WTC11 (cell line): ENCODE measurements at regions not wholly inside any gene's neighbourhood (a gene's known extent, or its start where the extent isn't known, plus 50 kb on each side); places are given as distances from the start of the nearest gene placed in this dataset.

Experiments used
- ATAC-seq: fragments of 200-7000 bp; cut with Tn5 transposase; 2 replicates; pipeline ENCODE4 v1.10.0; 2021; ENCODE audit warnings: mild to moderate bottlenecking, moderate library complexity
- CTCF ChIA-PET: fragments of 300-600 bp; sonication (Branson Sonifier 250); formaldehyde crosslinking; loops from one replicate; lab custom pipeline; 2021; ENCODE audit warnings: antibody characterized with exemption; lab: Charles Lee
- POLR2A ChIA-PET: fragments of 350-600 bp; sonication (Branson Sonifier 250); formaldehyde crosslinking; loops from one replicate; lab custom pipeline; 2021; ENCODE audit warnings: antibody characterized with exemption; lab: Charles Lee
- DNase-seq: peaks from one replicate; pipeline ENCODE4 v3.0.0; 2021; ENCODE audit warnings: low spot score
- H3K27ac Mint-ChIP-seq: 2 replicates; pipeline ENCODE4 v1.8.0; 2021; ENCODE audit warnings: mixed read lengths
- H3K27me3 Mint-ChIP-seq: 2 replicates; pipeline ENCODE4 v1.8.0; 2021; ENCODE audit warnings: low read depth, mild to moderate bottlenecking, moderate library complexity, mixed read lengths
- H3K36me3 Mint-ChIP-seq: 2 replicates; pipeline ENCODE4 v1.8.0; 2021; ENCODE audit warnings: mixed read lengths
- H3K4me1 Mint-ChIP-seq: 2 replicates; pipeline ENCODE4 v1.8.0; 2022; ENCODE audit warnings: mixed read lengths
- H3K4me3 Mint-ChIP-seq: 2 replicates; pipeline ENCODE4 v1.8.0; 2021; ENCODE audit warnings: mild to moderate bottlenecking, moderate library complexity, mixed read lengths
- H3K9me3 Mint-ChIP-seq: 2 replicates; pipeline ENCODE4 v1.8.0; 2021; ENCODE audit warnings: mixed read lengths
- CREM ChIP-seq: sonication (generic); formaldehyde crosslinking; IDR thresholded peaks from 2 replicates; pipeline ENCODE4 v1.8.1; 2022; ENCODE audit warnings: mild to moderate bottlenecking, missing genetic modification reagents, moderate library complexity
- E2F4 ChIP-seq: sonication (generic); formaldehyde crosslinking; IDR thresholded peaks from 2 replicates; pipeline ENCODE4 v1.8.1; 2022; ENCODE audit warnings: low read depth, mild to moderate bottlenecking, moderate library complexity, missing genetic modification reagents, borderline replicate concordance
- E2F5 ChIP-seq: sonication (generic); formaldehyde crosslinking; IDR thresholded peaks from 2 replicates; pipeline ENCODE4 v1.8.1; 2022; ENCODE audit warnings: mild to moderate bottlenecking, moderate library complexity, missing genetic modification reagents
- ESRRA ChIP-seq: sonication (generic); formaldehyde crosslinking; IDR thresholded peaks from 2 replicates; pipeline ENCODE4 v1.8.1; 2022; ENCODE audit warnings: mild to moderate bottlenecking, missing genetic modification reagents, borderline replicate concordance
- ETV6 ChIP-seq: sonication (generic); formaldehyde crosslinking; IDR thresholded peaks from 2 replicates; pipeline ENCODE4 v1.8.1; 2022; ENCODE audit warnings: mild to moderate bottlenecking, missing genetic modification reagents
- JAZF1 ChIP-seq: fragments of 250-450 bp; sonication (Bioruptor Pico); IDR thresholded peaks from 2 replicates; pipeline ENCODE4 v1.9.0; 2021; ENCODE audit warnings: moderate library complexity, mild to moderate bottlenecking, inconsistent platforms
- MXD4 ChIP-seq: fragments of 250-450 bp; sonication (Bioruptor Pico); IDR thresholded peaks from 2 replicates; pipeline ENCODE4 v1.8.0; 2021; ENCODE audit warnings: mild to moderate bottlenecking, moderate library complexity, borderline replicate concordance
- NFATC4 ChIP-seq: fragments of 250-450 bp; sonication (Bioruptor Pico); IDR thresholded peaks from 2 replicates; pipeline ENCODE4 v1.9.0; 2021; ENCODE audit warnings: mild to moderate bottlenecking
- NR2C2 ChIP-seq: sonication (generic); formaldehyde crosslinking; IDR thresholded peaks from 2 replicates; pipeline ENCODE4 v1.8.0; 2022; ENCODE audit warnings: mild to moderate bottlenecking, missing genetic modification reagents
- SMAD4 ChIP-seq: sonication (generic); formaldehyde crosslinking; IDR thresholded peaks from 2 replicates; pipeline ENCODE4 v1.8.0; 2022; ENCODE audit warnings: mild to moderate bottlenecking, missing genetic modification reagents
- USF2 ChIP-seq: sonication (generic); formaldehyde crosslinking; IDR thresholded peaks from 2 replicates; pipeline ENCODE4 v1.8.1; 2023; ENCODE audit warnings: mild to moderate bottlenecking, missing genetic modification reagents, moderate library complexity
- ZNF416 ChIP-seq: fragments of 250-450 bp; sonication (Bioruptor Pico); IDR thresholded peaks from 2 replicates; pipeline ENCODE4 v1.9.0; 2021; ENCODE audit warnings: mild to moderate bottlenecking, inconsistent platforms
- ZNF512 ChIP-seq: sonication (generic); formaldehyde crosslinking; IDR thresholded peaks from 2 replicates; pipeline ENCODE4 v1.8.1; 2022; ENCODE audit warnings: missing genetic modification reagents, borderline replicate concordance
- ZNF532 ChIP-seq: fragments of 250-450 bp; sonication (Bioruptor Pico); IDR thresholded peaks from 2 replicates; pipeline ENCODE4 v1.9.0; 2021; ENCODE audit warnings: mild to moderate bottlenecking, borderline replicate concordance
- TF ChIP-seq, protein P1 (sequence below): fragments of 250-450 bp; sonication (Bioruptor Pico); IDR thresholded peaks from 2 replicates; pipeline ENCODE4 v1.8.0; 2021; ENCODE audit warnings: mild to moderate bottlenecking
- TF ChIP-seq, protein P2 (sequence below): sonication (generic); formaldehyde crosslinking; IDR thresholded peaks from 2 replicates; pipeline ENCODE4 v1.8.0; 2022; ENCODE audit warnings: mild to moderate bottlenecking, missing genetic modification reagents
- TF ChIP-seq, protein P3 (sequence below): sonication (generic); formaldehyde crosslinking; IDR thresholded peaks from 2 replicates; pipeline ENCODE4 v1.8.0; 2022; ENCODE audit warnings: mild to moderate bottlenecking, missing genetic modification reagents

- TF ChIP-seq, protein P1, sequence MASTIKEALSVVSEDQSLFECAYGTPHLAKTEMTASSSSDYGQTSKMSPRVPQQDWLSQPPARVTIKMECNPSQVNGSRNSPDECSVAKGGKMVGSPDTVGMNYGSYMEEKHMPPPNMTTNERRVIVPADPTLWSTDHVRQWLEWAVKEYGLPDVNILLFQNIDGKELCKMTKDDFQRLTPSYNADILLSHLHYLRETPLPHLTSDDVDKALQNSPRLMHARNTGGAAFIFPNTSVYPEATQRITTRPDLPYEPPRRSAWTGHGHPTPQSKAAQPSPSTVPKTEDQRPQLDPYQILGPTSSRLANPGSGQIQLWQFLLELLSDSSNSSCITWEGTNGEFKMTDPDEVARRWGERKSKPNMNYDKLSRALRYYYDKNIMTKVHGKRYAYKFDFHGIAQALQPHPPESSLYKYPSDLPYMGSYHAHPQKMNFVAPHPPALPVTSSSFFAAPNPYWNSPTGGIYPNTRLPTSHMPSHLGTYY, result no peak
Observed at GRCh38 chr4:132526652-132527051, 622.4 kb upstream of the PCDH10 start (continued).

DNA sequence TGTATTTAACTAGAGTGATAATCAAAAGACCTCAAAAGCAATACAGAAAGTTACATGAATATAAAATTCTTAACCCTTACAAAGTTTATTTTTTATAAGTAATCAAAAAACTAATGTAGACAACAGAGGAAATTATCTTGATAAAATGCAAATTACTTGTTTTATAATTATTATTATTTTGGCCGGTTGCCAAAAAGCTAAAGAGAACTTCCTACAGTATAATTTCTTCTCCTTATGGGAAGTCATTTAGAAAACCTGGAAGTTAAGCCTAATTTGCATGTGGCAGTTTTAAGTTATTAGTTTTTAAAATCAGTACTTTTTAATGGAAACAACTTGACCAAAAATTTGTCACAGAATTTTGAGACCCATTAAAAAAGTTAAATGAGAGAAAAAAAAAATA is 621.3 kb upstream of the PCDH10 start:
- ATAC-seq (no peak), DNase-seq (no peak)
- Mint-ChIP-seq H3K4me1 (peaks cover 33% of the 10 kb centered on the region), H3K9me3 (peaks cover 3% of the 10 kb centered on the region), H3K27me3 (no peaks in the 10 kb centered on the region), H3K27ac (peak overlapping the region; percentile 20; the same call in 1 of the 2 replicates), H3K36me3 (peaks cover 3% of the 10 kb centered on the region; the same call in 1 of the 2 replicates), H3K4me3 (no peak overlapping the region)
- CTCF ChIA-PET, result no interaction called here
- POLR2A ChIA-PET, result no interaction called here
- no peak for TF ChIP-seq JAZF1 (CRISPR knock-in tag)
- TF ChIP-seq E2F5 (CRISPR knock-in tag), result no peak
- no peak for TF ChIP-seq SMAD4 (CRISPR knock-in tag)
- TF ChIP-seq E2F4 (CRISPR knock-in tag), result no peak
- TF ChIP-seq, protein P2, sequence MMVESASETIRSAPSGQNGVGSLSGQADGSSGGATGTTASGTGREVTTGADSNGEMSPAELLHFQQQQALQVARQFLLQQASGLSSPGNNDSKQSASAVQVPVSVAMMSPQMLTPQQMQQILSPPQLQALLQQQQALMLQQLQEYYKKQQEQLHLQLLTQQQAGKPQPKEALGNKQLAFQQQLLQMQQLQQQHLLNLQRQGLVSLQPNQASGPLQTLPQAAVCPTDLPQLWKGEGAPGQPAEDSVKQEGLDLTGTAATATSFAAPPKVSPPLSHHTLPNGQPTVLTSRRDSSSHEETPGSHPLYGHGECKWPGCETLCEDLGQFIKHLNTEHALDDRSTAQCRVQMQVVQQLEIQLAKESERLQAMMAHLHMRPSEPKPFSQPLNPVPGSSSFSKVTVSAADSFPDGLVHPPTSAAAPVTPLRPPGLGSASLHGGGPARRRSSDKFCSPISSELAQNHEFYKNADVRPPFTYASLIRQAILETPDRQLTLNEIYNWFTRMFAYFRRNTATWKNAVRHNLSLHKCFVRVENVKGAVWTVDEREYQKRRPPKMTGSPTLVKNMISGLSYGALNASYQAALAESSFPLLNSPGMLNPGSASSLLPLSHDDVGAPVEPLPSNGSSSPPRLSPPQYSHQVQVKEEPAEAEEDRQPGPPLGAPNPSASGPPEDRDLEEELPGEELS (CRISPR knock-in tag), result no peak
- TF ChIP-seq ZNF532 (CRISPR knock-in tag), result no peak
- TF ChIP-seq, protein P3, sequence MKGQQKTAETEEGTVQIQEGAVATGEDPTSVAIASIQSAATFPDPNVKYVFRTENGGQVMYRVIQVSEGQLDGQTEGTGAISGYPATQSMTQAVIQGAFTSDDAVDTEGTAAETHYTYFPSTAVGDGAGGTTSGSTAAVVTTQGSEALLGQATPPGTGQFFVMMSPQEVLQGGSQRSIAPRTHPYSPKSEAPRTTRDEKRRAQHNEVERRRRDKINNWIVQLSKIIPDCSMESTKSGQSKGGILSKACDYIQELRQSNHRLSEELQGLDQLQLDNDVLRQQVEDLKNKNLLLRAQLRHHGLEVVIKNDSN (CRISPR knock-in tag), result no peak
- no peak for TF ChIP-seq ESRRA (CRISPR knock-in tag)
- TF ChIP-seq CREM (CRISPR knock-in tag), result no peak
- no peak for TF ChIP-seq NR2C2 (CRISPR knock-in tag)
- no peak for TF ChIP-seq ZNF416 (CRISPR knock-in tag)
- TF ChIP-seq ETV6, result no peak
- TF ChIP-seq NFATC4, result no peak
- no peak for TF ChIP-seq ZNF512
- TF ChIP-seq USF2 (CRISPR knock-in tag), result no peak
- no peak for TF ChIP-seq MXD4 (CRISPR knock-in tag)
- TF ChIP-seq, all 79 proteins: peak for 0
